Endothelial cell of umbilical vein (primary cell): ENCODE measurements at regions not wholly inside any gene's neighbourhood (a gene's known extent, or its start where the extent isn't known, plus 50 kb on each side); places are given as distances from the start of the nearest gene placed in this dataset.

Experiments
- BruUV-seq: library from RNA; stranded (reverse); fragments of 400-500 nt; replicated peaks from 2 replicates; lab custom pipeline; 2021; lab: Mats Ljungman, UMichigan
- CTCF ChIA-PET: fragments of 300-600, 350-600 bp; sonication (Branson Sonifier 250); formaldehyde crosslinking; loops from one replicate; lab custom pipeline; 2021; ENCODE audit warnings: antibody characterized with exemption, inconsistent platforms; lab: Charles Lee
- POLR2A ChIA-PET: fragments of 300-600, 350-600 bp; sonication (Branson Sonifier 250); formaldehyde crosslinking; loops from one replicate; lab custom pipeline; 2021; ENCODE audit warnings: antibody characterized with exemption, inconsistent platforms; lab: Charles Lee
- DNase-seq: peaks from one replicate; pipeline ENCODE4 v3.0.0-alpha.2; 2011; ENCODE audit warnings: low read depth, low spot score
- FAIRE-seq: peaks from 2 replicates; lab custom pipeline; 2011; peaks lifted over from hg19 to GRCh38; lab: Jason Lieb, UNC
- H2AFZ ChIP-seq: 2 replicates; pipeline ENCODE4 v1.6.0; 2012; ENCODE audit warnings: low read depth, low read length, control low read depth, inconsistent platforms
- H3K27ac ChIP-seq: 2 replicates; pipeline ENCODE4 v1.5.1; 2011; ENCODE audit warnings: low read depth, mild to moderate bottlenecking, control low read depth, low read length, moderate library complexity; ENCODE audit not compliant: insufficient read depth
- H3K27me3 ChIP-seq, 2 experiments: 2 replicates each; pipeline versions ENCODE4 v1.6.0 to v1.6.1; 2011; ENCODE audit warnings: low read length in 2 of 2, mixed read lengths in 1 of 2; ENCODE audit not compliant: control insufficient read depth in 2 of 2, insufficient read depth in 2 of 2
- H3K36me3 ChIP-seq, 2 experiments: 2 replicates in 1 of 2; 3 replicates in 1 of 2; pipeline ENCODE4 v1.5.1; 2011; ENCODE audit warnings: low read length in 2 of 2, mild to moderate bottlenecking in 1 of 2, moderate library complexity in 1 of 2; ENCODE audit not compliant: control insufficient read depth in 2 of 2, insufficient read depth in 2 of 2; ENCODE audit errors: extremely low read depth in 1 of 2
- H3K4me1 ChIP-seq: 3 replicates; pipeline ENCODE4 v1.5.1; 2011; ENCODE audit warnings: mild to moderate bottlenecking, low read length; ENCODE audit not compliant: control insufficient read depth, insufficient read depth; ENCODE audit errors: extremely low read depth
- H3K4me2 ChIP-seq: 2 replicates; pipeline ENCODE4 v1.6.1; 2011; ENCODE audit warnings: low read length, control low read depth, mixed read lengths; ENCODE audit not compliant: insufficient read depth
- H3K4me3 ChIP-seq, 3 experiments: fragments of 200-600 bp in 1 of 3; sonication (generic), shearing (Covaris generic) in 1 of 3; replicated peaks in 1 of 3; 2 replicates each; pipeline ENCODE4 v1.5.1; 2011 to 2016; ENCODE audit warnings: control low read depth in 3 of 3, low read length in 3 of 3, mild to moderate bottlenecking in 2 of 3, inconsistent platforms in 1 of 3, low read depth in 1 of 3, moderate library complexity in 1 of 3; ENCODE audit not compliant: insufficient read depth in 1 of 3
- H3K79me2 ChIP-seq: 2 replicates; pipeline ENCODE4 v1.6.0; 2012; ENCODE audit warnings: low read length, inconsistent platforms; ENCODE audit not compliant: control insufficient read depth, insufficient read depth
- H3K9ac ChIP-seq: replicated peaks from 2 replicates; pipeline ENCODE3; 2011; ENCODE audit warnings: low read length, control low read depth; ENCODE audit not compliant: insufficient read depth; ENCODE audit errors: extremely low read depth
- H3K9me1 ChIP-seq: replicated peaks from 3 replicates; pipeline ENCODE4 v1.6.0; 2011; ENCODE audit warnings: mild to moderate bottlenecking, low read length; ENCODE audit not compliant: control insufficient read depth, insufficient read depth; ENCODE audit errors: extremely low read depth
- H3K9me3 ChIP-seq: replicated peaks from 2 replicates; pipeline ENCODE4 v1.5.1; 2012; ENCODE audit warnings: low read length, inconsistent platforms; ENCODE audit not compliant: control insufficient read depth, insufficient read depth
- H4K20me1 ChIP-seq: replicated peaks from 2 replicates; pipeline ENCODE3; 2011; ENCODE audit warnings: mild to moderate bottlenecking, low read length; ENCODE audit not compliant: control insufficient read depth, insufficient read depth; ENCODE audit errors: extremely low read depth
- EZH2 ChIP-seq: IDR thresholded peaks from 2 replicates; pipeline ENCODE4 v1.6.1; 2012; ENCODE audit warnings: borderline replicate concordance, low read depth, mild to moderate bottlenecking, moderate library complexity, low read length, inconsistent platforms; ENCODE audit not compliant: severe bottlenecking
- FOS ChIP-seq: IDR thresholded peaks from 2 replicates; pipeline ENCODE4 v1.6.1; 2011; ENCODE audit warnings: mild to moderate bottlenecking, low read length, moderate library complexity, borderline replicate concordance; ENCODE audit not compliant: insufficient read depth
- GATA2 ChIP-seq: IDR thresholded peaks from 2 replicates; pipeline ENCODE4 v1.7.0; 2011; ENCODE audit warnings: low read depth, mild to moderate bottlenecking, moderate library complexity, mixed read lengths, low read length; ENCODE audit not compliant: insufficient read length, insufficient read depth
- JUN ChIP-seq: IDR thresholded peaks from 2 replicates; pipeline ENCODE4 v1.6.1; 2011; ENCODE audit warnings: borderline replicate concordance, low read depth; ENCODE audit not compliant: insufficient read length, insufficient read depth
- MYC ChIP-seq: IDR thresholded peaks from one replicate; pipeline ENCODE4 v1.6.1; 2011; ENCODE audit warnings: mild to moderate bottlenecking, low read depth, low read length
- POLR2A ChIP-seq: IDR thresholded peaks from 2 replicates; pipeline ENCODE4 v1.6.1; 2012; ENCODE audit warnings: low read depth, mild to moderate bottlenecking, control low read depth, low read length
- POLR2AphosphoS5 ChIP-seq: IDR thresholded peaks from 2 replicates; pipeline ENCODE4 v1.6.1; 2012; ENCODE audit warnings: low read depth, mild to moderate bottlenecking, control low read depth, low read length, moderate library complexity; ENCODE audit not compliant: insufficient read depth
- dilution Hi-C: fragments of 300-500 bp; cut with MboI; formaldehyde crosslinking; loops from one replicate; pipeline ENCODE4 v1.15.0; 2019; ENCODE audit warnings: low sequenced_read_pairs; ENCODE audit not compliant: extremely low pct_ligation_motif_present
- intact Hi-C: fragments of 100-400 bp; cut with micrococcal nuclease; formaldehyde crosslinking; loops from one replicate; pipeline ENCODE4 v1.10.0; 2022
- TF ChIP-seq, protein P1 (sequence below): IDR thresholded peaks from 2 replicates; pipeline ENCODE4 v1.6.1; 2011; ENCODE audit not compliant: insufficient read depth, insufficient read length
- TF ChIP-seq, protein P2 (sequence below), 2 donors: IDR thresholded peaks; 1 replicate in 1 of 2; 2 replicates in 1 of 2; pipeline ENCODE4 v1.5.1; 2011; ENCODE audit warnings: low read length in 2 of 2, mild to moderate bottlenecking in 2 of 2, moderate library complexity in 2 of 2, control low read depth in 1 of 2, inconsistent platforms in 1 of 2, low read depth in 1 of 2; ENCODE audit not compliant: insufficient read depth in 1 of 2; ENCODE audit errors: extremely low read depth in 1 of 2

DNA sequence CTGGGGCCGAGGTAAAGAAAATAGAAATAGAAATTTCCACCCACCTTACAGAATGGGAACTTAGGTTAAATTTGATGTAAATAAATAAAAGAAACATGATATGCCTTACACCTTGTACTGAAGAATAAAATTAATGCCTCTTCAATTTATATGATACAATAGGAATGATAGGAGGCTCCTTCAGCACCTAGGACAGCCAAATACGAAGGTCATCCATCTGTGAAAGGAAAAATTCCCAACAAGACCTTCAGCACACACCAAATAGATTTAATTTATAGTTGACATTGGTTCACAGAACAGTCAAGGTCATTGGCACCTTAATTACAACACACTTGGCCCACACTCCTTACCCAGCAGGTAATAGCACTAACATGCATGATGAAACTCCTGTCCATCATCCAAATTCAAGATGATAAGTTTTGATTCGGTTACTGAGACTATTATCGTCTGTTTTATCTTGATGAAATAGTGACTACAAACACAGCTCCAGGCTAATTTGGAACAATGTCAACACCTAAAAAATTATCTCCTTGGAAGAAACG, 250.9 kb downstream of the SNX13 start:
- dilution Hi-C loops (no loop called here), intact Hi-C loops (loop anchor here (10.0 kb wide), 1 partner anchor 705 kb away; no protein-coding TSS in a partner anchor)
- H3K9ac ChIP-seq: no peak overlapping the region
- no TSS peak for BruUV-seq
- no peaks in the 10 kb centered on the region for H3K27me3 ChIP-seq
- H2AFZ ChIP-seq: no peak overlapping the region
- H3K9me3 ChIP-seq: no peaks in the 10 kb centered on the region
- no peaks in the 10 kb centered on the region for H3K36me3 ChIP-seq
- FAIRE-seq: no peak
- no peaks in the 10 kb centered on the region for H3K9me1 ChIP-seq
- no peaks in the 10 kb centered on the region for H3K4me1 ChIP-seq
- no peak overlapping the region for H3K27ac ChIP-seq
- no peak overlapping the region for H3K4me3 ChIP-seq
- no peak for TF ChIP-seq MYC
- TF ChIP-seq, protein P1, sequence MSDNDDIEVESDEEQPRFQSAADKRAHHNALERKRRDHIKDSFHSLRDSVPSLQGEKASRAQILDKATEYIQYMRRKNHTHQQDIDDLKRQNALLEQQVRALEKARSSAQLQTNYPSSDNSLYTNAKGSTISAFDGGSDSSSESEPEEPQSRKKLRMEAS: no peak
- no peak for TF ChIP-seq FOS
- TF ChIP-seq EZH2: no peak
- TF ChIP-seq JUN: no peak
- TF ChIP-seq POLR2AphosphoS5: no peak
- no peak for TF ChIP-seq POLR2A
- TF ChIP-seq, protein P2, sequence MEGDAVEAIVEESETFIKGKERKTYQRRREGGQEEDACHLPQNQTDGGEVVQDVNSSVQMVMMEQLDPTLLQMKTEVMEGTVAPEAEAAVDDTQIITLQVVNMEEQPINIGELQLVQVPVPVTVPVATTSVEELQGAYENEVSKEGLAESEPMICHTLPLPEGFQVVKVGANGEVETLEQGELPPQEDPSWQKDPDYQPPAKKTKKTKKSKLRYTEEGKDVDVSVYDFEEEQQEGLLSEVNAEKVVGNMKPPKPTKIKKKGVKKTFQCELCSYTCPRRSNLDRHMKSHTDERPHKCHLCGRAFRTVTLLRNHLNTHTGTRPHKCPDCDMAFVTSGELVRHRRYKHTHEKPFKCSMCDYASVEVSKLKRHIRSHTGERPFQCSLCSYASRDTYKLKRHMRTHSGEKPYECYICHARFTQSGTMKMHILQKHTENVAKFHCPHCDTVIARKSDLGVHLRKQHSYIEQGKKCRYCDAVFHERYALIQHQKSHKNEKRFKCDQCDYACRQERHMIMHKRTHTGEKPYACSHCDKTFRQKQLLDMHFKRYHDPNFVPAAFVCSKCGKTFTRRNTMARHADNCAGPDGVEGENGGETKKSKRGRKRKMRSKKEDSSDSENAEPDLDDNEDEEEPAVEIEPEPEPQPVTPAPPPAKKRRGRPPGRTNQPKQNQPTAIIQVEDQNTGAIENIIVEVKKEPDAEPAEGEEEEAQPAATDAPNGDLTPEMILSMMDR (IDR thresholded peaks at IDR 0.05; ENCODE audit: extremely low read depth in 1 of 2, insufficient read depth in 1 of 2, low read depth in 1 of 2, low read length in 2 of 2): no peak
- TF ChIP-seq GATA2: no peak
- ChIA-PET CTCF (interaction anchor here (0.9 kb wide), 1 partner anchor 8 kb away, joined by 3 read pairs; no protein-coding TSS in a partner anchor), POLR2A (no interaction called here)
- no peaks in the 10 kb centered on the region for H4K20me1 ChIP-seq
- DNase-seq: no peak
- H3K79me2 ChIP-seq: no peaks in the 10 kb centered on the region
- no peak overlapping the region for H3K4me2 ChIP-seq
